ENCODE measurements at regions not wholly inside any gene's neighbourhood (a gene's known extent, or its start where the extent isn't known, plus 50 kb on each side); places are given as distances from the start of the nearest gene placed in this dataset.

GRCh38 chr10:78526347-78526746 is 492.7 kb downstream of the RPS24 start:
- DNase-seq = no peak

- DNase-seq = no peak
Measured at GRCh38 chr10:78527296-78527695, 493.6 kb downstream of the RPS24 start.

- DNase-seq = no peak
Measured at GRCh38 chr10:78528749-78529204, 495.1 kb downstream of the RPS24 start.

- DNase-seq = no peak
Measured at GRCh38 chr10:78529262-78529661, 495.6 kb downstream of the RPS24 start.

GRCh38 chr10:78531088-78531487 is 497.4 kb downstream of the RPS24 start:
- DNase-seq = no peak

GRCh38 chr10:78532480-78533042 is 498.9 kb downstream of the RPS24 start:
- DNase-seq = no peak

GRCh38 chr10:78533098-78533497 is 499.4 kb downstream of the RPS24 start:
- no peak for DNase-seq

GRCh38 chr10:78533776-78534175 is 500.1 kb downstream of the RPS24 start:
- no peak for DNase-seq

- DNase-seq = no peak
Measured at GRCh38 chr10:78535716-78536218, 502.1 kb downstream of the RPS24 start.

GRCh38 chr10:78537018-78537417 is 503.4 kb downstream of the RPS24 start:
- DNase-seq = no peak

- DNase-seq = no peak
Measured at GRCh38 chr10:78539247-78539766, 505.6 kb downstream of the RPS24 start.

- DNase-seq = no peak
Measured at GRCh38 chr10:78540355-78541076, 506.9 kb downstream of the RPS24 start.

GRCh38 chr10:78541481-78542140 is 507.9 kb downstream of the RPS24 start:
- DNase-seq = no peak

GRCh38 chr10:78542141-78542489 is 508.5 kb downstream of the RPS24 start:
- no peak for DNase-seq

- no peak for DNase-seq
Measured at GRCh38 chr10:78542521-78542920, 508.9 kb downstream of the RPS24 start.

- no peak for DNase-seq
Measured at GRCh38 chr10:78543031-78543748, 509.5 kb downstream of the RPS24 start.

GRCh38 chr10:78543749-78544362 is 510.2 kb downstream of the RPS24 start:
- no peak for DNase-seq

GRCh38 chr10:78544423-78545090 is 510.9 kb downstream of the RPS24 start:
- DNase-seq = no peak

- no peak for DNase-seq
Measured at GRCh38 chr10:78545756-78546155, 512.1 kb downstream of the RPS24 start.

GRCh38 chr10:78547397-78547796 is 513.7 kb downstream of the RPS24 start:
- no peak for DNase-seq

- DNase-seq = no peak
Measured at GRCh38 chr10:78547905-78548304, 514.2 kb downstream of the RPS24 start.

- DNase-seq = no peak
Measured at GRCh38 chr10:78548369-78548768, 514.7 kb downstream of the RPS24 start.
